GM12878 (cell line): ENCODE measurements at regions not wholly inside any gene's neighbourhood (a gene's known extent, or its start where the extent isn't known, plus 50 kb on each side); places are given as distances from the start of the nearest gene placed in this dataset.

ENCODE experiments used
- ATAC-seq: fragments of 200-7000 bp; cut with Tn5 transposase; 3 replicates; pipeline ENCODE4 v1.9.1; 2020; ENCODE audit warnings: mild to moderate bottlenecking, moderate library complexity
- BruUV-seq: library from RNA; stranded (reverse); fragments of 400-500 nt; replicated peaks from 2 replicates; lab custom pipeline; 2021; lab: Mats Ljungman, UMichigan
- CTCF ChIA-PET: fragments of 300-600 bp; sonication (Branson Sonifier 250); formaldehyde crosslinking; extraction: SDS; loops from one replicate; lab custom pipeline; 2021; ENCODE audit warnings: inconsistent platforms; lab: Yijun Ruan, JAX
- POLR2A ChIA-PET: fragments of 350-600 bp; formaldehyde crosslinking; extraction: SDS; loops from one replicate; lab custom pipeline; 2021; ENCODE audit warnings: inconsistent platforms; lab: Charles Lee
- RAD21 ChIA-PET: fragments of 300-600 bp; sonication (Branson Sonifier 250); formaldehyde crosslinking; loops from one replicate; lab custom pipeline; 2023; ENCODE audit warnings: antibody characterized with exemption; ENCODE audit not compliant: unreplicated experiment; lab: Charles Lee
- SMC1A ChIA-PET: fragments of 300-600 bp; sonication (Branson Sonifier 250); formaldehyde crosslinking; loops from one replicate; lab custom pipeline; 2023; ENCODE audit not compliant: unreplicated experiment, uncharacterized antibody; lab: Charles Lee
- DNase-seq: peaks from one replicate; pipeline ENCODE4 v3.0.0-alpha.2; 2011; ENCODE audit warnings: low read depth, low spot score
- FAIRE-seq: peaks from 3 replicates; lab custom pipeline; 2011; peaks lifted over from hg19 to GRCh38; lab: Jason Lieb, UNC
- H2AFZ ChIP-seq: 2 replicates; pipeline ENCODE4 v1.6.0; 2011; ENCODE audit warnings: low read depth, low read length, control low read depth; ENCODE audit not compliant: control insufficient read depth
- H3K27ac ChIP-seq: 2 replicates; pipeline ENCODE4 v1.5.1; 2011; ENCODE audit warnings: control low read depth; ENCODE audit not compliant: control insufficient read depth, insufficient read depth
- H3K27me3 ChIP-seq, 2 experiments: replicated peaks in 1 of 2; 2 replicates each; pipeline versions ENCODE4 v1.6.0 to v1.6.1; 2011; ENCODE audit warnings: low read length in 1 of 2; ENCODE audit not compliant: control insufficient read depth in 2 of 2, insufficient read depth in 2 of 2
- H3K36me3 ChIP-seq, 2 experiments: 2 replicates each; pipeline ENCODE4 v1.5.1; 2011; ENCODE audit warnings: low read length in 1 of 2; ENCODE audit not compliant: control insufficient read depth in 2 of 2, insufficient read depth in 2 of 2
- H3K4me1 ChIP-seq: 2 replicates; pipeline ENCODE4 v1.6.1; 2011; ENCODE audit warnings: mild to moderate bottlenecking, low read length, moderate library complexity, mixed read lengths; ENCODE audit not compliant: control insufficient read depth, insufficient read depth
- H3K4me2 ChIP-seq: 2 replicates; pipeline ENCODE4 v1.6.0; 2011; ENCODE audit warnings: control low read depth; ENCODE audit not compliant: control insufficient read depth, insufficient read depth
- H3K4me3 ChIP-seq: fragments of 200-600 bp; sonication (generic); 2 replicates; pipeline ENCODE4 v1.5.1; 2016
- H3K79me2 ChIP-seq: 2 replicates; pipeline ENCODE4 v1.6.0; 2011; ENCODE audit warnings: low read length; ENCODE audit not compliant: control insufficient read depth, insufficient read depth
- H3K9ac ChIP-seq: 2 replicates; pipeline ENCODE4 v1.8.0; 2011; ENCODE audit warnings: low read length, control low read depth, mixed read lengths; ENCODE audit not compliant: control insufficient read depth, insufficient read depth
- H3K9me3 ChIP-seq: replicated peaks from 3 replicates; pipeline ENCODE4 v1.5.1; 2011; ENCODE audit warnings: mild to moderate bottlenecking, low read length; ENCODE audit not compliant: control insufficient read depth, insufficient read depth
- H4K20me1 ChIP-seq: 2 replicates; pipeline ENCODE4 v1.6.0; 2011; ENCODE audit not compliant: control insufficient read depth, insufficient read depth
- BRCA1 ChIP-seq: IDR thresholded peaks from 2 replicates; pipeline ENCODE4 v1.6.1; 2011; ENCODE audit warnings: low read depth, low read length, improper control_type of control experiment
- EP300 ChIP-seq, 2 experiments: fragments of 150-350 bp in 1 of 2; IDR thresholded peaks; 2 replicates each; pipeline ENCODE4 v1.6.1; 2011 to 2012; ENCODE audit warnings: low read depth in 2 of 2, low read length in 2 of 2, borderline replicate concordance in 1 of 2, improper control_type of control experiment in 1 of 2, inconsistent platforms in 1 of 2; ENCODE audit not compliant: control insufficient read depth in 1 of 2
- HSF1 ChIP-seq: fragments of 150-350 bp; IDR thresholded peaks from 2 replicates; pipeline ENCODE4 v1.6.1; 2014; ENCODE audit warnings: mild to moderate bottlenecking, low read depth, low read length
- IKZF2 ChIP-seq, 2 experiments: fragments of 450-650 bp; IDR thresholded peaks; 2 replicates each; pipeline ENCODE4 v1.6.1; 2017; ENCODE audit warnings: mild to moderate bottlenecking in 2 of 2, moderate library complexity in 2 of 2
- PKNOX1 ChIP-seq: fragments of 450-650 bp; IDR thresholded peaks from 2 replicates; pipeline ENCODE4 v1.6.1; 2016; ENCODE audit warnings: mild to moderate bottlenecking
- RELA ChIP-seq: fragments of 450-650 bp; IDR thresholded peaks from 2 replicates; pipeline ENCODE4 v1.8.0; 2014; ENCODE audit warnings: borderline replicate concordance; ENCODE audit not compliant: partially characterized antibody
- SMC3 ChIP-seq: IDR thresholded peaks from 2 replicates; pipeline ENCODE4 v1.6.1; 2011; ENCODE audit warnings: low read length, improper control_type of control experiment, borderline replicate concordance
- ZNF592 ChIP-seq: fragments of 450-650 bp; IDR thresholded peaks from 2 replicates; pipeline ENCODE4 v1.6.1; 2017; ENCODE audit warnings: mild to moderate bottlenecking, moderate library complexity
- in situ Hi-C: fragments of 300-500 bp; cut with MboI; formaldehyde crosslinking; loops from 9 replicates; pipeline ENCODE4 v1.14.3; 2018; ENCODE audit warnings: mixed read lengths
- intact Hi-C: fragments of 100-400 bp; cut with micrococcal nuclease; formaldehyde crosslinking; loops from one replicate; pipeline ENCODE4 v1.14.2; 2022; ENCODE audit not compliant: unreplicated experiment

DNA sequence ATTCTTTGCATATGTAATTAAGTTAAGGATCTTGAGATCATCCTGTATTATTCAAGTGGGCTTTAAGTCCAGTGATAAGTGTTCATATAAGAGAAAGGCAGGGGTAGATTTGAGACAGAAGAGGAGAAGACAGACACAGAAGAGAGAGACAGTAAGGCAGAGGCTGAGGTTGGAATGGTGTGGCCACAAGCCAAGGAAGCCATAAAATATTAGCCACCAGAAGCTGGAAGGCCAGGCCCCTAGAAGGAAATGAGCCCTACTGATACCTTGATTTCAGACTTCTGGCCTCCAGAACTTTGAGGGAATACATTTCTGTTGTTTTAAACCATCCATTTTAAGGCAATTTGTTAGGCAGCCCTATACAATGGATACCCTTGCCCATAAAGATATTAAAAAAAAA is 66.9 kb upstream of the DLX2 start:
- Histone ChIP-seq H3K36me3 (no peaks in the 10 kb centered on the region), H3K9ac (no peak overlapping the region), H3K4me1 (no peaks in the 10 kb centered on the region), H3K9me3 (no peaks in the 10 kb centered on the region), H3K4me3 (no peak overlapping the region), H3K27ac (no peak overlapping the region), H3K79me2 (no peaks in the 10 kb centered on the region), H3K27me3 (peaks cover 0 to 1% of the 10 kb centered on the region in 2 experiments; a peak in 2 of 4 replicates), H2AFZ (no peak overlapping the region)
- in situ Hi-C loops = loop anchor here (10.0 kb wide), 1 partner anchor 295 kb away; no protein-coding TSS in a partner anchor
- FAIRE-seq = no peak
- ChIA-PET RAD21 (no interaction called here), CTCF (interaction anchor here (1.5 kb wide), 1 partner anchor 291 kb away, joined by 3 read pairs; no protein-coding TSS in a partner anchor)
- BruUV-seq = no TSS peak
- intact Hi-C loops = loop anchor here (10.0 kb wide), 1 partner anchor 295 kb away; no protein-coding TSS in a partner anchor
- TF ChIP-seq HSF1 = no peak
- no peak for TF ChIP-seq BRCA1
- TF ChIP-seq PKNOX1 = no peak
- TF ChIP-seq RELA = no peak
- no peak for TF ChIP-seq ZNF592
- no peak for TF ChIP-seq IKZF2 (IDR thresholded peaks at IDR 0.05)
- no peak for TF ChIP-seq SMC3
- TF ChIP-seq EP300 (IDR thresholded peaks at IDR 0.05; ENCODE audit: borderline replicate concordance in 1 of 2, control insufficient read depth in 1 of 2, low read depth in 2 of 2, low read length in 2 of 2) = no peak
- TF ChIP-seq, all 136 proteins: peak for 0
- Histone ChIP-seq H4K20me1 (no peaks in the 10 kb centered on the region), H3K4me2 (no peak overlapping the region)
- DNase-seq (no peak), ATAC-seq (no peak)
- ChIA-PET POLR2A (no interaction called here), SMC1A (no interaction called here)
